RWPE1 (cell line): ENCODE measurements at regions not wholly inside any gene's neighbourhood (a gene's known extent, or its start where the extent isn't known, plus 50 kb on each side); places are given as distances from the start of the nearest gene placed in this dataset.

Experiments
- CTCF ChIA-PET: fragments of 350-600 bp; sonication (Branson Sonifier 250); formaldehyde crosslinking; extraction: SDS; loops from one replicate; lab custom pipeline; 2021; lab: Yijun Ruan, JAX
- POLR2A ChIA-PET: fragments of 400-600 bp; formaldehyde crosslinking; extraction: SDS; loops from one replicate; lab custom pipeline; 2020; ENCODE audit warnings: antibody characterized with exemption; ENCODE audit not compliant: low non-redundant PET; lab: Yijun Ruan, JAX
- DNase-seq: peaks from one replicate; pipeline ENCODE4 v3.0.0; 2012; ENCODE audit warnings: low spot score
- H3K27ac ChIP-seq: fragments of 450-650 bp; 2 replicates; pipeline ENCODE4 v1.5.1; 2017
- CTCF ChIP-seq: fragments of 450-650 bp; conservative IDR thresholded peaks from 2 replicates; pipeline ENCODE4 v1.5.1; 2017; ENCODE audit warnings: low read depth, mild to moderate bottlenecking

GRCh38 chr11:11706028-11706427, 84.2 kb upstream of the GALNT18 start:
- ChIA-PET CTCF (interaction anchor here (0.5 to 0.6 kb wide), 2 partner anchors 37 to 47 kb away, joined by 3 read pairs; no protein-coding TSS in a partner anchor), POLR2A (no interaction called here)
- no peak for TF ChIP-seq CTCF
- peak; percentile 53 for DNase-seq
- no peak overlapping the region for H3K27ac ChIP-seq

- no peak for DNase-seq
- no peak overlapping the region for H3K27ac ChIP-seq
- ChIA-PET CTCF (no interaction called here), POLR2A (no interaction called here)
- TF ChIP-seq CTCF = no peak
These were observed 82.1 kb upstream of the GALNT18 start for GRCh38 chr11:11703885-11704284.

DNA sequence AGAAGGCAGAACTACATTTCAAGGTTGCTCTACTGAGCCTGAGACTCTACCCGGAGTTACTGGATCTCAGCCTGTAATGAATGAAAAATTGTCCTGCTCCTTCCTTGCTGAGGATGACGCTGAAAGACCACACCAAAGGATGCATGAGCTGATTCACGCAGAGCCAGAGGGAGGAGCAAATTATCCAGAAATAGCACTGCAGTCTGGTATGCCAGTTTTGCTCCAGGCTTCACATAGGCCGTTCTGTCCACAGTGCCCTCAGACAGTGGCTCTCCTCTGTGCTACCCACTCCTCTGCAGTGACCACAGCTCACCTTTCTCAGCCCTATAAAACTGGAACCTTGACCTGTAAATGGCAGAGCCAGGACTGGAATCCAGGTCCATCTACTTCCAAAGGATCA, 79.3 kb upstream of the GALNT18 start:
- ChIA-PET CTCF (no interaction called here), POLR2A (no interaction called here)
- H3K27ac ChIP-seq = no peak overlapping the region
- peak; percentile 25 for DNase-seq
- no peak for TF ChIP-seq CTCF

DNA sequence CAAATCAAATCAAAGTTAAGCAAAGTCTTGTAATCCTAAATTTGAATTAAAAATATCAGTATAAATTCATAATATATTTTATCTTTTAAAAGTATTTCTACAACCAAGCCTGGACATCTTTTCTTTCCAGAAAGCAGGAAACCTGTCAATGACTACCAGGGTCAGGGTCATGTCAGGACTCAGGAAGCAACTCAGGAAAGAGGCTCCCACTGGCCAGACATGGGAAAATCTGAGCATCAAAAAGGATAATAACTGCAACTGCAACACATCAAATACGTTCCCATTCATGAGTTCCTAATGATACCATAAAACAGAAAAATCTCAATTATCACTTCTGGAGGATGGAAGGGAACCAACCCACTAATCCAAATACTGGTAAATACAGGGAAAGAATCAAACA, 76.0 kb upstream of the GALNT18 start:
- ChIA-PET POLR2A (no interaction called here), CTCF (no interaction called here)
- no peak for DNase-seq
- no peak for TF ChIP-seq CTCF
- no peak overlapping the region for H3K27ac ChIP-seq

- TF ChIP-seq CTCF = no peak
- no peak for DNase-seq
- POLR2A ChIA-PET = no interaction called here
- no peak overlapping the region for H3K27ac ChIP-seq
- CTCF ChIA-PET = interaction anchor here (1.7 kb wide), 1 partner anchor 96 kb away, joined by 3 read pairs; no protein-coding TSS in a partner anchor
These were observed 69.7 kb upstream of the GALNT18 start for GRCh38 chr11:11691296-11692151.

DNA sequence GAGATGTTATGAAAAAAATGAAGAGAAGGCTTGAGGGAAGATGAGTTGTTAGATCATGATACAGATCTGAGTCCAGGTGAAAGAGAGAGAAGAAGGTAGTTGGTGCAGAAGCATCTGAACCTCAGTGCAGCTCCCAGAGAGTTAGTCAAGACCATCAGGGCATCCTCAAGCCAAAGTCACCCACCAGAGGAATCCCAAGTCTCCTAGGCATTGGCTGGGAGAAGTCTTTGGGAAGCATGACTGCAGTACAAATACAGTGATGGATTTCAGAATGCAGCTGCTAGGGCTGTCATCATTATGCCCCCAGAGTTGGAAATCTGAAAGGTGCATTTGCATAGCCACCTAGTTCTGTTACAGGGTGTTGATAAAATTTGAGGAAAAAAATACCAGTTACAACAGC, 59.7 kb upstream of the GALNT18 start:
- ChIA-PET POLR2A (no interaction called here), CTCF (interaction anchor here (0.6 to 0.8 kb wide), 2 partner anchors 358 to 1315 kb away, joined by 4 read pairs; no protein-coding TSS in a partner anchor)
- DNase-seq = no peak
- TF ChIP-seq CTCF = no peak
- H3K27ac ChIP-seq = no peak overlapping the region
